ENCODE measurements at regions not wholly inside any gene's neighbourhood (a gene's known extent, or its start where the extent isn't known, plus 50 kb on each side); places are given as distances from the start of the nearest gene placed in this dataset.

DNA sequence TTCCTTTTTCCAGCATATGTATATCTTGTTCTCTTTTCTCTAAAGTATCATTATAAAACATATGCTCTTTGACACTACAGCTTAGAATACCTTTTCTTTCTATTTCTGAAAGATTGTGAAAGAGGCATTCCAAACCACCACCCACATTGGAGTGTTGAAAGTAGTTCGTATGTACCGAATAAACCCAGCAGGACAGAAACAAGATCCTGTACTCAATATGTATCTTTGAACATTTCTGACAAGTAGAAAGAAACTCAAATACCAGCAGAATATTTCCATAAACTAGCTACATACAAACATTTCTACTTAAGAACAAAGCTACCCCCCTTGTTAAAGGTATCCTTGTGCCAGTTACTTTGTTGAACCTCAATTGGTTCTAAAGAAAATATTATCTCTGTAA is 415.3 kb upstream of the ALCAM start:
- Histone ChIP-seq H3K27me3 (no peaks in the 10 kb centered on the region), H3K36me3 (no peaks in the 10 kb centered on the region), H3K27ac (no peak overlapping the region), H3K9me3 (no peaks in the 10 kb centered on the region), H3K4me1 (peaks cover 0 to 5% of the 10 kb centered on the region in 2 donors), H3K4me3 (no peak overlapping the region)
- no peak for DNase-seq (ENCODE audit: low spot score in 2 of 2)
- intact Hi-C loops (cut with DNase I), result no loop called here
- no peak for TF ChIP-seq CTCF (IDR thresholded peaks at IDR 0.05)

DNA sequence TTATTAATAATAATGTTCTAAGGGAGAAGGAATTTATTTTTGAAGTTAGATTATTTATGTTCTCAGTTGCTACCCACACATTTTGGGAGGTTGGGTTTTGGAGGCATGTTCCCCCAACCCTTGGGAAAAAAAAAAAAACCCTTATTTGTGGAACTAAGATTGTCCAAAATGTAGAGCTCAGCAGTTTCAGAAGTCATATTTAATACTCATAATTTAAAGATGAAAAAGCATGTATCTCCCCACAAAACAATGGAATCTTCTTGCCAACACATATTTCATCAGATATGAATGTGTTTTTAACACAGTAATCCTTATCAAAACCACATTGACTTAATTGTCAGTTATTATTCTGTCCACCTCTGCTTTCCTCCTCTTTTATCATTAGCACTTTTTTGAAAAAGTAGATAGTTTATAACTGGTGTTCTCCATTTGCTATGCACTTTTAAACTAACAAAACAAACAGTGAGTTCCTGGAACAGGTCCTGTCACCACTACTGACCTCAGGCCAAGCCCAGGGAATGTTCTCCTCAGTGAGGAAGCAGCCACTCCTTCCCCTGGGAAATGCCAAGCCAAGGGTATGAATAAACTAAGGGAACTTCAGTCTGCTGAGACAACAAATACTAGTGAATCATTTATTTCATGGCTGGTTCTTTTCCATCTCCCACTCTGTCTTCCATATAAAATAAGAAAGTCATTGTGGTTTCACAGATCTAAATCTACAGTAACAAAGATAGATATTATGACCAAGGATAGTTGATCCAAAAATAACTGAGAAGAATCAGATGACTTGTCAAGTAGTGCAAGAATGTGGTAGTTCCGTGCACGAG is 414.4 kb upstream of the ALCAM start:
- Histone ChIP-seq H3K27me3 (no peaks in the 10 kb centered on the region), H3K27ac (no peak overlapping the region), H3K36me3 (no peaks in the 10 kb centered on the region), H3K9me3 (no peaks in the 10 kb centered on the region), H3K4me1 (peaks cover 0 to 5% of the 10 kb centered on the region in 2 donors), H3K4me3 (no peak overlapping the region)
- TF ChIP-seq CTCF (IDR thresholded peaks at IDR 0.05), result no peak
- intact Hi-C loops (cut with DNase I), result no loop called here
- no peak for DNase-seq (ENCODE audit: low spot score in 2 of 2)

- no peak for TF ChIP-seq CTCF (IDR thresholded peaks at IDR 0.05)
- H3K36me3 ChIP-seq, result no peaks in the 10 kb centered on the region
- intact Hi-C loops (cut with DNase I), result no loop called here
- no peaks in the 10 kb centered on the region for H3K9me3 ChIP-seq
- H3K27ac ChIP-seq, result no peak overlapping the region
- H3K4me3 ChIP-seq, result no peak overlapping the region
- DNase-seq (ENCODE audit: low spot score in 2 of 2), result no peak
- H3K4me1 ChIP-seq, result peaks cover 0 to 6% of the 10 kb centered on the region in 2 donors
- H3K27me3 ChIP-seq, result no peaks in the 10 kb centered on the region
Observed at GRCh38 chr3:104956620-104957345, 409.9 kb upstream of the ALCAM start.

DNA sequence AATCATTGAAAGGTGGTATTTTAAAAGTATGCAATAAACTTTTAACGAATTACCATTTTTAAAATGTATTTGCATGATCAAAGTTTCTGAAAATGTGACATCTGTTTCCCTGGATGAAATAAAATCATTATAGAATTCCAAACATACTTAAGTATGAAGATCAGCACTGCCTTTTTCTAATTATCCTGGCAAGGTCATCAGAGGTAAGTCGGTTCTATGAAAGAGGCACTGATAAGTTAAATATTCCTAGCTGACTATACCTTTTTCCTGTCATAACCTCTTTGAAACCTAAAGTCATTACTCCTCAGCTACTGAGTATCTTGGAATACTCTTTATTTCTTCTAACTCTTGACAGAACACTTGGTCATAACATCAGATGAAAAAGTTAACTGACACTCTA is 406.1 kb upstream of the ALCAM start:
- no peak for DNase-seq (ENCODE audit: low spot score in 2 of 2)
- H3K27ac ChIP-seq, result no peak overlapping the region
- H3K4me1 ChIP-seq, result peaks cover 0 to 4% of the 10 kb centered on the region in 2 donors
- intact Hi-C loops (cut with DNase I), result no loop called here
- TF ChIP-seq CTCF (IDR thresholded peaks at IDR 0.05), result no peak
- no peaks in the 10 kb centered on the region for H3K27me3 ChIP-seq
- H3K4me3 ChIP-seq, result no peak overlapping the region
- no peaks in the 10 kb centered on the region for H3K9me3 ChIP-seq
- no peaks in the 10 kb centered on the region for H3K36me3 ChIP-seq

DNA sequence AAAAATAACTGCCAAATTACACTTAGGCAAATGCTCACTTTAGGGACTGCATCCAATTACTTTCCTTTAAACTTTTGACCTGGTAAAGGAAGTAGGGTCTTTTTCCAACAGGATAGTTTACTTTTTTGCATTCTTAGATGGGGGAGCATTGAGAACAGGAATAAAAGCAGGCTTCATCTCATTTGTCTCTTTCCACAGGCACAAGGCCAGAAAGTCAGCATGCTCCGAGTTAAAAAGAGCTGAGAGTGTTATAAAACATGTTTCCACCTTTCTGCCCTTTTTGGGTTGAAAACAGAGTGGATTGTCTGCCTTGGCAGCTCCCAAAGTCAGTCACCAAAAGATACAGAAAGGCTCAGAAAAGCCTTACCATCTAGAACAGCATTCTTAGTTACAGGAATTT is 404.9 kb upstream of the ALCAM start:
- DNase-seq (ENCODE audit: low spot score in 2 of 2), result no peak
- H3K27me3 ChIP-seq, result no peaks in the 10 kb centered on the region
- TF ChIP-seq CTCF (IDR thresholded peaks at IDR 0.05), result no peak

More for the DNA sequence above, 404.9 kb upstream of the ALCAM start:
- Histone ChIP-seq H3K27ac (no peak overlapping the region), H3K4me3 (no peak overlapping the region), H3K36me3 (no peaks in the 10 kb centered on the region), H3K4me1 (peaks cover 0 to 4% of the 10 kb centered on the region in 2 donors), H3K9me3 (no peaks in the 10 kb centered on the region)
- intact Hi-C loops (cut with DNase I), result no loop called here

All from ascending aorta (tissue), 2 donors.